ENCODE measurements at regions not wholly inside any gene's neighbourhood (a gene's known extent, or its start where the extent isn't known, plus 50 kb on each side); places are given as distances from the start of the nearest gene placed in this dataset.
A peak's percentile ranks its signal among the peaks of the same experiment; 100 is the strongest.

DNA sequence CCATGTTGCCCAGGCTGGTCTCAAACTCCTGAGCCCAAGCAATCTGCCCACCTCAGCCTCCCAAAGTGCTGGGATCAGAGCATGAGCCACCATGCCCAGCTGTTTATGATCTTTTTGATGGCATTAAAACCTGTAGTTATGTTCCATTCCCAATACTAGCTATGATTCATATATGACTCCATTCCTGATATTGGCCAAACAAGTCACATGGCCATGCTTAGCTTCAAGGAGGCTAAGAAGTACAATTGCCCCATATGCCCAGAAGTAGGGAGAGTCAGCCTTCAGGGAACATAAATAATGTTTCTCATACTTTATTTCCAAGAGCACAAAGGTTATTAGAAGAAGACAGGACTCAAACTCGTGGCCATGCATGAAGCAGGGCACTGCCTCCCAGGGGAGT lies 132.4 kb upstream of the RAB6C start:
- POLR2A ChIA-PET = no interaction called here
- Mint-ChIP-seq H3K9me3 (peaks cover 11% of the 10 kb centered on the region), H3K4me1 (no peaks in the 10 kb centered on the region), H3K27ac (no peak overlapping the region), H3K27me3 (ENCODE audit: low read depth) (no peaks in the 10 kb centered on the region), H3K4me3 (no peak overlapping the region), H3K36me3 (peaks cover 4% of the 10 kb centered on the region; the same call in 1 of the 2 replicates)
- no peak for TF ChIP-seq ZNF671 (CRISPR knock-in tag; IDR thresholded peaks at IDR 0.05)
- TF ChIP-seq, protein P1, sequence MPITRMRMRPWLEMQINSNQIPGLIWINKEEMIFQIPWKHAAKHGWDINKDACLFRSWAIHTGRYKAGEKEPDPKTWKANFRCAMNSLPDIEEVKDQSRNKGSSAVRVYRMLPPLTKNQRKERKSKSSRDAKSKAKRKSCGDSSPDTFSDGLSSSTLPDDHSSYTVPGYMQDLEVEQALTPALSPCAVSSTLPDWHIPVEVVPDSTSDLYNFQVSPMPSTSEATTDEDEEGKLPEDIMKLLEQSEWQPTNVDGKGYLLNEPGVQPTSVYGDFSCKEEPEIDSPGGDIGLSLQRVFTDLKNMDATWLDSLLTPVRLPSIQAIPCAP (CRISPR knock-in tag; IDR thresholded peaks at IDR 0.05) = no peak
- no peak for TF ChIP-seq USF2 (CRISPR knock-in tag; IDR thresholded peaks at IDR 0.05)
- TF ChIP-seq, protein P2, sequence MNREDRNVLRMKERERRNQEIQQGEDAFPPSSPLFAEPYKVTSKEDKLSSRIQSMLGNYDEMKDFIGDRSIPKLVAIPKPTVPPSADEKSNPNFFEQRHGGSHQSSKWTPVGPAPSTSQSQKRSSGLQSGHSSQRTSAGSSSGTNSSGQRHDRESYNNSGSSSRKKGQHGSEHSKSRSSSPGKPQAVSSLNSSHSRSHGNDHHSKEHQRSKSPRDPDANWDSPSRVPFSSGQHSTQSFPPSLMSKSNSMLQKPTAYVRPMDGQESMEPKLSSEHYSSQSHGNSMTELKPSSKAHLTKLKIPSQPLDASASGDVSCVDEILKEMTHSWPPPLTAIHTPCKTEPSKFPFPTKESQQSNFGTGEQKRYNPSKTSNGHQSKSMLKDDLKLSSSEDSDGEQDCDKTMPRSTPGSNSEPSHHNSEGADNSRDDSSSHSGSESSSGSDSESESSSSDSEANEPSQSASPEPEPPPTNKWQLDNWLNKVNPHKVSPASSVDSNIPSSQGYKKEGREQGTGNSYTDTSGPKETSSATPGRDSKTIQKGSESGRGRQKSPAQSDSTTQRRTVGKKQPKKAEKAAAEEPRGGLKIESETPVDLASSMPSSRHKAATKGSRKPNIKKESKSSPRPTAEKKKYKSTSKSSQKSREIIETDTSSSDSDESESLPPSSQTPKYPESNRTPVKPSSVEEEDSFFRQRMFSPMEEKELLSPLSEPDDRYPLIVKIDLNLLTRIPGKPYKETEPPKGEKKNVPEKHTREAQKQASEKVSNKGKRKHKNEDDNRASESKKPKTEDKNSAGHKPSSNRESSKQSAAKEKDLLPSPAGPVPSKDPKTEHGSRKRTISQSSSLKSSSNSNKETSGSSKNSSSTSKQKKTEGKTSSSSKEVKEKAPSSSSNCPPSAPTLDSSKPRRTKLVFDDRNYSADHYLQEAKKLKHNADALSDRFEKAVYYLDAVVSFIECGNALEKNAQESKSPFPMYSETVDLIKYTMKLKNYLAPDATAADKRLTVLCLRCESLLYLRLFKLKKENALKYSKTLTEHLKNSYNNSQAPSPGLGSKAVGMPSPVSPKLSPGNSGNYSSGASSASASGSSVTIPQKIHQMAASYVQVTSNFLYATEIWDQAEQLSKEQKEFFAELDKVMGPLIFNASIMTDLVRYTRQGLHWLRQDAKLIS (CRISPR knock-in tag; IDR thresholded peaks at IDR 0.05; ENCODE audit: borderline replicate concordance) = no peak
- CTCF ChIA-PET = no interaction called here
- no peak for ATAC-seq
- no peak for DNase-seq (ENCODE audit: low spot score)

DNA sequence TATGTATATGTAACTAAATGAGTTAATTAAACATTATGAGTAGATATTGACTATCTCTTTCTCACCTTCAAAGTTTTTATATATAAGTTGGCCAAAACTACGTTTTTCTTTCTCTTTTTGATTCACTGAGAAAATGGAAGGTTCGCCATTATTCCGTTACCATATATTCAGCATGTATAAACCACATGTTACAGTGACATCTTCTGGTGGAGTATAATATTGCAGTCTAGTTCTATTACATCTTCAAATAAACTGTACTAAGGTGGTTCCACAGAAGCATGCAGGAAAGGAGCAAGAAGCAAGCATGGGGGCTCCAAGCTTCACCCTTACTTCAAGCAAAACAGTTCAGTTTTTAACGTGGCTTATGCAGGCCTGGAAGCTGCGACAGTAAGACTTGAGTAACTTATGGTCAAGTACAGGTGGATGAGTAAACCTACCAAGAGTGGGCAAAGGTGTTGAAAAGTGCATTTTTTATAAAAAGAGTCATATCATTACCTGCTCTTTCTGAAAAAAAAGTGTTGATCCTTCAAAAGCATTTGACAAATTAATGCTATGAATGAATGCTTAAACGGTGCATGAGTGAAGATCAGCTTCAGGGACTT lies 129.8 kb upstream of the RAB6C start:
- ChIA-PET CTCF (no interaction called here), POLR2A (no interaction called here)
- no peak overlapping the region for H3K27ac Mint-ChIP-seq

More for the DNA sequence above, 129.8 kb upstream of the RAB6C start:
- Mint-ChIP-seq H3K27me3 (ENCODE audit: low read depth) (no peaks in the 10 kb centered on the region), H3K4me1 (no peaks in the 10 kb centered on the region), H3K9me3 (peaks cover 7% of the 10 kb centered on the region), H3K4me3 (no peak overlapping the region), H3K36me3 (peaks cover 4% of the 10 kb centered on the region; the same call in 1 of the 2 replicates)
- TF ChIP-seq CTCF (IDR thresholded peaks at IDR 0.05) (peak; percentile 44; the same call in 1 of the 2 replicates), ATF6 (CRISPR knock-in tag; IDR thresholded peaks at IDR 0.05) (no peak), ZNF121 (CRISPR knock-in tag; IDR thresholded peaks at IDR 0.05) (no peak)
- DNase-seq (ENCODE audit: low spot score) = no peak
- peak; percentile 46; the same call in 1 of the 2 replicates for ATAC-seq
